GM23338 (cell line): ENCODE measurements at regions not wholly inside any gene's neighbourhood (a gene's known extent, or its start where the extent isn't known, plus 50 kb on each side); places are given as distances from the start of the nearest gene placed in this dataset.

Experiments
- CREB1 ChIP-seq: fragments of 250-450 bp; sonication (Bioruptor Pico); IDR thresholded peaks from 2 replicates; pipeline ENCODE4 v1.5.0; 2020; ENCODE audit warnings: low read depth, mild to moderate bottlenecking, moderate library complexity
- ETS1 ChIP-seq: IDR thresholded peaks from 2 replicates; pipeline ENCODE4 v1.6.1; 2016; ENCODE audit warnings: antibody characterized with exemption
- EZH2phosphoT487 ChIP-seq: fragments of 200-600 bp; sonication (generic); IDR thresholded peaks from one replicate; pipeline ENCODE4 v1.8.1; 2018; ENCODE audit warnings: antibody characterized with exemption; ENCODE audit not compliant: unreplicated experiment
- JUNB ChIP-seq: IDR thresholded peaks from one replicate; pipeline ENCODE4 v1.6.1; 2016; ENCODE audit warnings: antibody characterized with exemption; ENCODE audit not compliant: unreplicated experiment
- STAT1 ChIP-seq: IDR thresholded peaks from one replicate; pipeline ENCODE4 v1.6.1; 2016; ENCODE audit warnings: antibody characterized with exemption; ENCODE audit not compliant: unreplicated experiment
- ZNF462 ChIP-seq: fragments of 250-450 bp; sonication (Bioruptor Pico); IDR thresholded peaks from 2 replicates; pipeline ENCODE4 v1.5.0; 2020; ENCODE audit warnings: mild to moderate bottlenecking, moderate library complexity
- TF ChIP-seq, protein P1 (sequence below), 2 experiments: fragments of 200-600 bp in 1 of 2; sonication (generic) in 1 of 2; conservative IDR thresholded peaks; 2 replicates each; pipeline versions ENCODE4 v1.5.1 to v1.6.1; 2016 to 2017; ENCODE audit warnings: antibody characterized with exemption in 2 of 2, low read depth in 2 of 2, mild to moderate bottlenecking in 2 of 2, moderate library complexity in 1 of 2

DNA sequence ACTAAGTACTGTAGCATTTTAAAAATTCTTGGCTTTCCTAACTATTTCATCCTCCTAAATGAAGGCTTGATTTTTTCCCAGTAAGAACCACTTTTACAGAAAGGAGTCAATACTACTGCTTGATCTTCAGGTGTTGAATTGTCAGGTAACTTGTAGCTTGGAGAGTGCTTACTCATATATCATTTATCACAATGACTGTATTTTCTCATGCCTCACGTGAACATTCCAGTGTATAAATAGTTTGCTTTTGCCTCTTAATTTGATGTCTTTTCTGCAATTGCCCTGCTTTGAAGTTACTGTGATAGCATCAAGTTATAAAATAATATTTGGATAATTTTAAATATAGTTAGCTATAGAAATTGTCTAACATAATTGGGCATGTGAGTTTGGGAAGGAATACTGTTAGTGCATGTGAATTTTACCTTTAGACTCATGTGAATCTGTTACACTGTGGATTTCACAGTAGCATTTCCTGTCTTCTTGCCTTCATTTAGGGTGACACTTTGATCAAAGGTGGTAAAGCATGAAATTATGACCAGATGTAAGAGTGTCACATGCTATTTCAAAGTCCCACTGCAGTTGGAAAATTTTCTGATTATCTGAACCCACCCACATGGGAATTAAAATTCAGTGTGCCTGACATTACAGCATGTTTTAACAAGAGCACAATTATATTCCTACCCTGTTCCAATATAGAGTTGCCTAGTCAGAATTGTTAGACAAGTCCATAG, 962.8 kb downstream of the DNAJB9 start (continued):
- TF ChIP-seq ZNF462 (no peak), ETS1 (no peak), JUNB (no peak), STAT1 (no peak), CREB1 (CRISPR knock-in tag) (no peak), EZH2phosphoT487 (no peak)
- TF ChIP-seq, protein P1, sequence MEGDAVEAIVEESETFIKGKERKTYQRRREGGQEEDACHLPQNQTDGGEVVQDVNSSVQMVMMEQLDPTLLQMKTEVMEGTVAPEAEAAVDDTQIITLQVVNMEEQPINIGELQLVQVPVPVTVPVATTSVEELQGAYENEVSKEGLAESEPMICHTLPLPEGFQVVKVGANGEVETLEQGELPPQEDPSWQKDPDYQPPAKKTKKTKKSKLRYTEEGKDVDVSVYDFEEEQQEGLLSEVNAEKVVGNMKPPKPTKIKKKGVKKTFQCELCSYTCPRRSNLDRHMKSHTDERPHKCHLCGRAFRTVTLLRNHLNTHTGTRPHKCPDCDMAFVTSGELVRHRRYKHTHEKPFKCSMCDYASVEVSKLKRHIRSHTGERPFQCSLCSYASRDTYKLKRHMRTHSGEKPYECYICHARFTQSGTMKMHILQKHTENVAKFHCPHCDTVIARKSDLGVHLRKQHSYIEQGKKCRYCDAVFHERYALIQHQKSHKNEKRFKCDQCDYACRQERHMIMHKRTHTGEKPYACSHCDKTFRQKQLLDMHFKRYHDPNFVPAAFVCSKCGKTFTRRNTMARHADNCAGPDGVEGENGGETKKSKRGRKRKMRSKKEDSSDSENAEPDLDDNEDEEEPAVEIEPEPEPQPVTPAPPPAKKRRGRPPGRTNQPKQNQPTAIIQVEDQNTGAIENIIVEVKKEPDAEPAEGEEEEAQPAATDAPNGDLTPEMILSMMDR (conservative IDR thresholded peaks at IDR 0.05; ENCODE audit: low read depth in 2 of 2) = no peak
